ENCODE measurements at regions not wholly inside any gene's neighbourhood (a gene's known extent, or its start where the extent isn't known, plus 50 kb on each side); places are given as distances from the start of the nearest gene placed in this dataset.

DNA sequence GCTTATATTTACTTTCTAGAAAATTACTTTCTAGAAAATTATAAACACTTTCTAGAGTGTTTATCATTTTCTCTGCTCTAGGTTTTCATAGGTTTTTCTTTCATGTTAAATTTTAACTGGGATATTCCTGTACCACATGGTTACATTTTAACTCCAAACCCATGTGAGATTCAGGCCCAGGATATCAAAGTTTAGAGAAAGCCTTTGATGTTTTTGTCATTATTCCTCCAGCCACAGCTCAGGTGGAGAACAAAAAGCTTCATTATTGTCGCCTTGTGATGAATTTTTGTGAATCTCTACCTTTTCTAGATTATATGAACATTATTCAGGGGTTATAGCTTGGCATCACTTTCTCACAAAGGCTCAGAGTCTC, 816.0 kb downstream of the SQOR start:
- BruUV-seq (replicated peaks): no TSS peak
- Histone ChIP-seq H2BK15ac (ENCODE audit: low read depth, low read length) (no peak overlapping the region), H3K23ac (ENCODE audit: low read depth, low read length) (no peak overlapping the region), H3K27me3 (ENCODE audit: control insufficient read depth, insufficient read depth, low read length) (no peaks in the 10 kb centered on the region), H2BK120ac (ENCODE audit: low read depth, low read length) (no peak overlapping the region), H4K5ac (ENCODE audit: low read depth, low read length) (no peak overlapping the region), H2BK5ac (ENCODE audit: low read depth, low read length, poor library complexity, severe bottlenecking) (no peak overlapping the region), H3K36me3 (ENCODE audit: control insufficient read depth, insufficient read depth, low read length) (no peaks in the 10 kb centered on the region), H3K79me1 (ENCODE audit: low read depth in 1 of 2, low read length in 2 of 2) (no peaks in the 10 kb centered on the region), H2BK20ac (ENCODE audit: low read depth, low read length) (no peak overlapping the region), H4K91ac (ENCODE audit: insufficient read depth, low read depth, low read length) (no peak overlapping the region), H3K4me3 (ENCODE audit: insufficient read depth, low read depth, low read length) (no peak overlapping the region), H4K8ac (ENCODE audit: low read depth in 2 of 2, low read length in 2 of 2) (no peak overlapping the region), H3K9ac (ENCODE audit: low read depth, low read length) (no peak overlapping the region), H2AK9ac (replicated peaks; ENCODE audit: low read depth, low read length, poor library complexity) (no peak overlapping the region), H3K27ac (ENCODE audit: insufficient read depth, low read length) (no peak overlapping the region), H3K9me3 (ENCODE audit: control insufficient read depth, insufficient read depth, low read length) (peaks cover 3% of the 10 kb centered on the region; the same call in 1 of the 2 replicates), H3K14ac (replicated peaks; ENCODE audit: low read depth, low read length) (no peak overlapping the region), H3K4me1 (ENCODE audit: control insufficient read depth, insufficient read depth, low read length) (no peaks in the 10 kb centered on the region), H3K4me2 (ENCODE audit: low read depth, low read length) (no peak overlapping the region), H2AFZ (replicated peaks; ENCODE audit: low read length, poor library complexity) (no peak overlapping the region), H2AK5ac (ENCODE audit: low read depth, low read length) (no peak overlapping the region), H3K4ac (ENCODE audit: low read depth, low read length) (no peak overlapping the region), H4K20me1 (ENCODE audit: insufficient read depth, low read length) (no peaks in the 10 kb centered on the region), H3K18ac (ENCODE audit: low read depth, low read length) (no peak overlapping the region), H3K9me1 (ENCODE audit: insufficient read depth, low read length) (no peaks in the 10 kb centered on the region), H3K56ac (ENCODE audit: extremely low read depth, insufficient read depth, low read length) (no peak overlapping the region)
- dilution Hi-C loops (cut with HindIII; ENCODE audit: low sequenced_read_pairs, unreplicated experiment) (no loop called here), in situ Hi-C loops (cut with MboI; ENCODE audit: low sequenced_read_pairs) (no loop called here), intact Hi-C loops (cut with micrococcal nuclease) (no loop called here)
- ATAC-seq (ENCODE audit: low read depth) (no peak), DNase-seq (no peak)
- ChIA-PET CTCF (no interaction called here), POLR2A (ENCODE audit: unreplicated experiment) (no interaction called here)
- no peak for TF ChIP-seq MXI1 (IDR thresholded peaks at IDR 0.05; ENCODE audit: borderline replicate concordance, low read depth, low read length)
- no CpG with 5 or more reads among the region's 1 CpG for WGBS, 2 experiments (ENCODE audit: extremely low coverage in 2 of 2, insufficient read length in 1 of 2)

Measured in IMR-90 (cell line).